ENCODE measurements at regions not wholly inside any gene's neighbourhood (a gene's known extent, or its start where the extent isn't known, plus 50 kb on each side); places are given as distances from the start of the nearest gene placed in this dataset.

GRCh38 chr9:87810008-87810407 lies 72.7 kb upstream of the SPATA31E1 start:
- TF ChIP-seq, protein P1, sequence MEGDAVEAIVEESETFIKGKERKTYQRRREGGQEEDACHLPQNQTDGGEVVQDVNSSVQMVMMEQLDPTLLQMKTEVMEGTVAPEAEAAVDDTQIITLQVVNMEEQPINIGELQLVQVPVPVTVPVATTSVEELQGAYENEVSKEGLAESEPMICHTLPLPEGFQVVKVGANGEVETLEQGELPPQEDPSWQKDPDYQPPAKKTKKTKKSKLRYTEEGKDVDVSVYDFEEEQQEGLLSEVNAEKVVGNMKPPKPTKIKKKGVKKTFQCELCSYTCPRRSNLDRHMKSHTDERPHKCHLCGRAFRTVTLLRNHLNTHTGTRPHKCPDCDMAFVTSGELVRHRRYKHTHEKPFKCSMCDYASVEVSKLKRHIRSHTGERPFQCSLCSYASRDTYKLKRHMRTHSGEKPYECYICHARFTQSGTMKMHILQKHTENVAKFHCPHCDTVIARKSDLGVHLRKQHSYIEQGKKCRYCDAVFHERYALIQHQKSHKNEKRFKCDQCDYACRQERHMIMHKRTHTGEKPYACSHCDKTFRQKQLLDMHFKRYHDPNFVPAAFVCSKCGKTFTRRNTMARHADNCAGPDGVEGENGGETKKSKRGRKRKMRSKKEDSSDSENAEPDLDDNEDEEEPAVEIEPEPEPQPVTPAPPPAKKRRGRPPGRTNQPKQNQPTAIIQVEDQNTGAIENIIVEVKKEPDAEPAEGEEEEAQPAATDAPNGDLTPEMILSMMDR (conservative IDR thresholded peaks at IDR 0.05), result no peak
- TF ChIP-seq ZFX (IDR thresholded peaks at IDR 0.05), result no peak

Data from C4-2B (cell line).